Breast epithelium (tissue), 4 donors: ENCODE measurements at regions not wholly inside any gene's neighbourhood (a gene's known extent, or its start where the extent isn't known, plus 50 kb on each side); places are given as distances from the start of the nearest gene placed in this dataset.

Experiments
- DNase-seq, 2 donors: peaks; one replicate each; pipeline ENCODE4 v3.0.0-alpha.2; 2019; ENCODE audit warnings: low spot score in 2 of 2
- H3K27ac ChIP-seq, 2 donors: fragments of 200-600 bp; sonication (generic) in 1 of 2; one replicate each; pipeline ENCODE4 v1.5.1; 2016 to 2019; ENCODE audit warnings: mild to moderate bottlenecking in 1 of 2
- H3K27me3 ChIP-seq, 2 donors: fragments of 200-600 bp; sonication (generic) in 1 of 2; one replicate each; pipeline versions ENCODE4 v1.5.1 to v1.6.0; 2017 to 2019; ENCODE audit warnings: control low read depth in 1 of 2, mild to moderate bottlenecking in 1 of 2
- H3K36me3 ChIP-seq: fragments of 200-600 bp; one replicate; pipeline ENCODE4 v1.5.1; 2019
- H3K4me1 ChIP-seq, 2 donors: fragments of 200-600 bp; sonication (generic); one replicate each; pipeline ENCODE4 v1.5.1; 2016 to 2019; ENCODE audit warnings: control low read depth in 1 of 2
- H3K4me3 ChIP-seq, 3 donors: fragments of 200-600 bp; sonication (generic); 1 replicate in 2 of 3; 2 replicates in 1 of 3; pipeline ENCODE4 v1.5.1; 2016 to 2019; ENCODE audit warnings: mild to moderate bottlenecking in 3 of 3, moderate library complexity in 2 of 3
- H3K9me3 ChIP-seq, 2 donors: fragments of 200-600 bp; sonication (generic) in 1 of 2; one replicate each; pipeline ENCODE4 v1.5.1; 2016 to 2019; ENCODE audit warnings: control low read depth in 1 of 2
- POLR2A ChIP-seq: fragments of 450-650 bp; IDR thresholded peaks from one replicate; pipeline ENCODE4 v1.6.1; 2016; ENCODE audit warnings: antibody characterized with exemption, mild to moderate bottlenecking, moderate library complexity
- POLR2AphosphoS5 ChIP-seq, 3 donors: sonication (generic); formaldehyde crosslinking; IDR thresholded peaks; one replicate each; pipeline ENCODE4 v1.6.1; 2017; ENCODE audit warnings: antibody characterized with exemption in 3 of 3
- intact Hi-C: fragments of 100-400 bp; cut with DNase I; formaldehyde crosslinking; loops from one replicate; pipeline ENCODE4 v1.15.1; 2023; ENCODE audit warnings: low total_unique reads
- TF ChIP-seq, protein P1 (sequence below), 3 donors: fragments of 450-650 bp; IDR thresholded peaks; one replicate each; pipeline ENCODE4 v1.5.1; 2016 to 2017; ENCODE audit warnings: antibody characterized with exemption in 3 of 3, mild to moderate bottlenecking in 3 of 3, moderate library complexity in 3 of 3

GRCh38 chrX:5068550-5068949 is 1160.1 kb downstream of the NLGN4X start:
- intact Hi-C loops: no loop called here
- Histone ChIP-seq H3K27me3 (no peaks in the 10 kb centered on the region), H3K36me3 (no peaks in the 10 kb centered on the region), H3K4me1 (no peaks in the 10 kb centered on the region), H3K27ac (no peak overlapping the region), H3K4me3 (no peak overlapping the region), H3K9me3 (no peaks in the 10 kb centered on the region)
- no peak for DNase-seq
- TF ChIP-seq, protein P1, sequence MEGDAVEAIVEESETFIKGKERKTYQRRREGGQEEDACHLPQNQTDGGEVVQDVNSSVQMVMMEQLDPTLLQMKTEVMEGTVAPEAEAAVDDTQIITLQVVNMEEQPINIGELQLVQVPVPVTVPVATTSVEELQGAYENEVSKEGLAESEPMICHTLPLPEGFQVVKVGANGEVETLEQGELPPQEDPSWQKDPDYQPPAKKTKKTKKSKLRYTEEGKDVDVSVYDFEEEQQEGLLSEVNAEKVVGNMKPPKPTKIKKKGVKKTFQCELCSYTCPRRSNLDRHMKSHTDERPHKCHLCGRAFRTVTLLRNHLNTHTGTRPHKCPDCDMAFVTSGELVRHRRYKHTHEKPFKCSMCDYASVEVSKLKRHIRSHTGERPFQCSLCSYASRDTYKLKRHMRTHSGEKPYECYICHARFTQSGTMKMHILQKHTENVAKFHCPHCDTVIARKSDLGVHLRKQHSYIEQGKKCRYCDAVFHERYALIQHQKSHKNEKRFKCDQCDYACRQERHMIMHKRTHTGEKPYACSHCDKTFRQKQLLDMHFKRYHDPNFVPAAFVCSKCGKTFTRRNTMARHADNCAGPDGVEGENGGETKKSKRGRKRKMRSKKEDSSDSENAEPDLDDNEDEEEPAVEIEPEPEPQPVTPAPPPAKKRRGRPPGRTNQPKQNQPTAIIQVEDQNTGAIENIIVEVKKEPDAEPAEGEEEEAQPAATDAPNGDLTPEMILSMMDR (IDR thresholded peaks at IDR 0.05): no peak
- TF ChIP-seq POLR2AphosphoS5 (IDR thresholded peaks at IDR 0.05) (no peak), POLR2A (no peak)

DNA sequence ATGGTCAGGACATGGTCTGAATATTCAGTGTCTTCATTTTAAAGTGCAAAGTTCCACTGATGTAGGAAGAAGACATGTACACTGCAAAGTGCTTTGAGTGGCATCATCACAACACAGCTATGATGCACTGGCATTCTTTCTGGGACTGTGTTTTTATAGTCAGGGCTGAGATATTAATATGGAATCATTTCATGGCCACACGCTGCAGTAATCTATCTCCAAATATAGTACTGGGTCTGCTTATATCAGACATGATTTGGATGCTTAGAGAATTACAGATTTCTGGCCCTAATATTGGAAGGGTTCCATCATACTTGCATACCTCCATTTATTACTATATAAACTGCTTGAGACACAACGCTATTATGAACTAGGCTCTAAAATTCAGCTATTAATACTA is 1170.9 kb downstream of the NLGN4X start:
- Histone ChIP-seq H3K9me3 (no peaks in the 10 kb centered on the region), H3K27me3 (no peaks in the 10 kb centered on the region), H3K27ac (no peak overlapping the region), H3K4me3 (no peak overlapping the region), H3K4me1 (no peaks in the 10 kb centered on the region), H3K36me3 (no peaks in the 10 kb centered on the region)
- intact Hi-C loops: no loop called here
- TF ChIP-seq POLR2AphosphoS5 (IDR thresholded peaks at IDR 0.05): no peak
- DNase-seq: no peak

- no peak for DNase-seq
Observed at GRCh38 chrX:5054852-5055251, 1173.8 kb downstream of the NLGN4X start.

GRCh38 chrX:5051831-5052491 is 1176.7 kb downstream of the NLGN4X start:
- H3K4me3 ChIP-seq: no peak overlapping the region

More at GRCh38 chrX:5054852-5055251, 1173.8 kb downstream of the NLGN4X start:
- Histone ChIP-seq H3K27me3 (no peaks in the 10 kb centered on the region), H3K4me1 (no peaks in the 10 kb centered on the region), H3K36me3 (no peaks in the 10 kb centered on the region), H3K27ac (no peak overlapping the region), H3K4me3 (no peak overlapping the region), H3K9me3 (no peaks in the 10 kb centered on the region)
- intact Hi-C loops: no loop called here
- TF ChIP-seq POLR2A (no peak), POLR2AphosphoS5 (IDR thresholded peaks at IDR 0.05) (no peak)
- TF ChIP-seq, protein P1 (IDR thresholded peaks at IDR 0.05): no peak

DNA sequence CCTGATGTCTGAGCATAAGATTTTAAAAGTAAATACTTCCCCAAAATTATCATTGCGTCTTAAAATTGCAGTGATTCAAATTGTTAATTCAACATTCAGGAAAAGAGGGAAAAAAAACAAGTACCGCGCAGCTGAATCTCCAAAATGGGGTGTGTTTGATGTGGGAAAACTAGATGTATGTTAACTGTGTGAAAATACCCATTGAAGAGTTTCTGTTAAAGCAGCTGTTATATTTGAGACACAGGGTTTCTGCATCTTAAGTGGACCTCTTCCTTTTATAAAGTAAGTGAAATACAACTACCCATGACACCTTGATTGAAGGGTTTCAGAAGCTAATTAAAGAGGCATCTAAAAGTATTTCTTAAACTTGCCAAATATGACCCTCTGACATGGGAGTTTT is 1186.1 kb downstream of the NLGN4X start:
- Histone ChIP-seq H3K9me3 (no peaks in the 10 kb centered on the region), H3K4me3 (no peak overlapping the region), H3K27ac (no peak overlapping the region), H3K4me1 (no peaks in the 10 kb centered on the region), H3K27me3 (no peaks in the 10 kb centered on the region), H3K36me3 (no peaks in the 10 kb centered on the region)
- TF ChIP-seq POLR2A: no peak
- TF ChIP-seq, protein P1 (IDR thresholded peaks at IDR 0.05): no peak
- TF ChIP-seq POLR2AphosphoS5 (IDR thresholded peaks at IDR 0.05): no peak
- no peak for DNase-seq
- intact Hi-C loops: no loop called here

More at GRCh38 chrX:5051831-5052491, 1176.7 kb downstream of the NLGN4X start:
- no peaks in the 10 kb centered on the region for H3K9me3 ChIP-seq
- TF ChIP-seq, protein P1 (IDR thresholded peaks at IDR 0.05): no peak
- TF ChIP-seq POLR2AphosphoS5 (IDR thresholded peaks at IDR 0.05) (no peak), POLR2A (no peak)
- no peaks in the 10 kb centered on the region for H3K4me1 ChIP-seq
- no peaks in the 10 kb centered on the region for H3K27me3 ChIP-seq
- intact Hi-C loops: no loop called here
- no peaks in the 10 kb centered on the region for H3K36me3 ChIP-seq
- DNase-seq: peak in 1 of 2 donors; percentile 32
- H3K27ac ChIP-seq: peak overlapping the region in 1 of 2 donors; percentile 15
